ENCODE measurements at regions not wholly inside any gene's neighbourhood (a gene's known extent, or its start where the extent isn't known, plus 50 kb on each side); places are given as distances from the start of the nearest gene placed in this dataset.

- no peak for DNase-seq (ENCODE audit: low spot score)
- intact Hi-C loops (cut with DNase I), result no loop called here
Observed at GRCh38 chr10:9635691-9636090, 1382.0 kb upstream of the CELF2 start.

DNA sequence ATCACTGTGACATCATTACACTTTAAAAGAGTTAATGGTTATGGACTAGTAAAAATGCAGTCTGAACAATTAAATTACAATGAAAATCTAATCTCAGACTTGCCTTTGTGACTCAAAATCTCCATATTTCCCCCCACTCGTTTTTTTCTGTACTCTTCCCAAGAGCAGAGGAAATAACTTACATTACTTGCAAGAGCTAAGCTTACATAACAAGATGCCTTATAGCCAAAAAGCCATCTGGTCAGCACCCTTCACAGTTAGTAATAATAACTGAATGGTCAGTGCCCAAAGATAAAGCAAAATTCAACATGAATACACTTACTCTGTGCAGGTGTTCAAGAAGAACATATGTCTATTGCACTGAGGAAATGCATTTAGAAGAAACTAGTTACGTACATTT is 1381.5 kb upstream of the CELF2 start:
- DNase-seq (ENCODE audit: low spot score), result no peak
- intact Hi-C loops (cut with DNase I), result no loop called here

GRCh38 chr10:9643782-9644181 is 1373.9 kb upstream of the CELF2 start:
- intact Hi-C loops (cut with DNase I), result no loop called here
- no peak for DNase-seq (ENCODE audit: low spot score)

DNA sequence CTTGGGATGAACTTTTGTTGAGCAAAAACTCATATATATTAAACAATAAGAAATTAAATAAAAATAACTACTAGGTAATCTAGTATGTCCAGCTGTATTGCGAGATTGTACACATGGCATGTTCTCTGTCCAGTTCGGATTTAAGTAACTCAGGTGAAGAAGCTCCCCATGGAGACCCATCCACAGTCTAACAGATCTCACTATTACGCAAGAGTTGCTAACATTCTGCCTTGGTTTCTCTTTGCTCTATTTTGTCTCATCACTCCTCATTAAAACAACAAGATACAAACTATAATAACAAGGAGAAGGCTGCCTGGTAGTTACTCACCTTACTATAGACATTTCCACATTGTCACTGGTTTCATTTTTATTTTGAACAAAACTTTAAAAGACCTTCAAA is 1372.3 kb upstream of the CELF2 start:
- no peak for DNase-seq (ENCODE audit: low spot score)
- intact Hi-C loops (cut with DNase I), result no loop called here

GRCh38 chr10:9645928-9646600 is 1371.6 kb upstream of the CELF2 start:
- intact Hi-C loops (cut with DNase I), result no loop called here
- DNase-seq (ENCODE audit: low spot score), result no peak

- DNase-seq (ENCODE audit: low spot score), result no peak
- intact Hi-C loops (cut with DNase I), result no loop called here
Observed at GRCh38 chr10:9654261-9654660, 1363.4 kb upstream of the CELF2 start.

DNA sequence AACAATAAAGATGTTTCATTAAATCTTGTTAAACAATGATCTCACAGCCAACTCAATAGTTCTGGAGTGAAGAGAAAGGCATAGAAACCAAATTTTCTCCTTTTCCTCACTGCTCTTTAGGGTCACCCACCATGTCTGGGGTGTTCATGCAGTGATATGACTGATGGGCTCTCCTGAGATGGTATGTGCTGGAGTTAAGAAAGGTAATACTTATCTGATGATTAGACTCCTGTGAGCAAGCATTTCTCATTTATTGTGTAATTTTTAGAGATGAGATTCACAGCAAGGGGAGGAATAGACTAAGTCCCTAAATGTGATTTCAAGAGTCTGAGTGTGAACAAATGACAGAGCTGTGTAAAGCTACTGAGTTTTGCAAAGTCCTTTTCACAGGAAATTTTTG is 1361.3 kb upstream of the CELF2 start:
- intact Hi-C loops (cut with DNase I), result no loop called here
- no peak for DNase-seq (ENCODE audit: low spot score)

DNA sequence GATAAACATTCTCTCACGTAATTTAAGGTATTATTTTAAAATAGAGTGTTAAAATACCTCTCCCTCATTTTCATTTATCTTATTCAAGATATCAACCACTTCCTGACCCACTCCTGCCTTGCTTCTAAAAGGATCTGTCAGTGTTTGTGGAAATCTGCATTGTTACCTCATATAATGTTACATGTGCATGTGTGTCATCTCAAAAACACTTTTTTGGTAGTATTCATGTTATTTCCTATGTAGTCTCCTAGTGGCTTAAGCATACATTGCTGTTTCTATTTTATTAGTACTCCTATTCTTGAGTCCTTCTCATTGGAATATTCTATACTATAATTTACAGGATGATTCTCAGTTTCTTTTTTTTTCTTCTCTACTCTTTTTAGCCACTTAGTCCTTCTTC is 1360.7 kb upstream of the CELF2 start:
- intact Hi-C loops (cut with DNase I), result no loop called here

DNA sequence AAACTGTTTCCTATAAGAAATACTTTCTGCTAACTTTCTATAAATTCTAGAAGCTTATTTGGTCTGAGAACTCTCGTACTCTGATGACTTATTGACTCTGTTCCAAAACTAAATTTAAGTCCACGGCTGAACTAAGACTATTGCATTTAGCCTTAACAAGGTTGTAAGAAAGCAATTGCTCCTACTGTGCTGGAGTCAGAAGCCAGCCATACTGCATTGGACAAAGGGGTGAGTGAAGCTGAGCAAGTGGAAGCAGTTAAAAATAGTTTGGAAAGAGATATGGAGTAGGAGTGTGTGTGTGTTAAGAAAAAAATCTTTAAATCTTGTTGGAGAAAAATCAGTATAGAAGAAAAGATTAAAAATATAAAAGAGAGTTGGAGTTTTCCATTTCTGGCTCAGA is 1360.1 kb upstream of the CELF2 start:
- no peak for DNase-seq (ENCODE audit: low spot score)
- intact Hi-C loops (cut with DNase I), result no loop called here

More for the DNA sequence above, 1360.7 kb upstream of the CELF2 start:
- DNase-seq (ENCODE audit: low spot score), result no peak

- no peak for DNase-seq (ENCODE audit: low spot score)
- intact Hi-C loops (cut with DNase I), result no loop called here
Observed at GRCh38 chr10:9668411-9668810, 1349.3 kb upstream of the CELF2 start.

DNA sequence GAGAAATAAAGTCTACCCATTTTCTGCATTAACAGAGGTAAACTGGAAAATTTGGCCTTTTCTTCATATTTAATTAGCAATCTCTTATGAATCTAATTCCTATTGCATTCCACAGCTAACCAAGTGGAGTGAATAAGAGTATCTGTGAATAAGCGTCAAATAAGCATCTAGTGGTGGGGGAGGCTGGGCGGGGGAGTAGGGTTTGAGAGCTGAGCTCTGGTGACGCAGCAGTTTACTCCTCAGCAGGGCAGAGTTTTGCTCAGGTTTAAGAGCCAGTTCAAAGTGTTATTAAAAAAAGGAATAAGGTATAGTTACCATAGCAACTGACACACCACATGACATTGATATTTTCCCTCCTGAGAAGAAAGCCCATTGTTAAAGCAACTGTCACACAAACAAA is 1346.8 kb upstream of the CELF2 start:
- intact Hi-C loops (cut with DNase I), result no loop called here
- no peak for DNase-seq (ENCODE audit: low spot score)

DNA sequence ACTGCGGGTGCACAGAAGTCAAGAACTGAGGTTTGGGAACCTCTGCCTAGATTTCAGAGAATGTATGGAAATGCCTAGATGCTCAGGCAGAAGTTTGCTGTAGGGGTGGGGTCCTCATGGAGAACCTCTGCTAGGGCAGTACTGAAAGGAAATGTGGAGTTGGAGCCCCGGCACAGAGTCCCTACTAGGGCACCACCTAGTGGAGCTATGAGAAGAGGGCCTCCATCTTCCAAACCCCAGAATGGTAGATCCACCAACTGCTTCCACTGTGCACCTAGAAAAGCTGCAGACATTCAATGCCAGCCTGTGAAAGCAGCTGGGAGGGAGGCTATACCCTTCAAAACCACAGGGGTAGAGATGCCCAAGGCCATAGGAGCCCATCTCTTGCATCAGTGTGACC is 1336.0 kb upstream of the CELF2 start:
- intact Hi-C loops (cut with DNase I), result no loop called here
- DNase-seq (ENCODE audit: low spot score), result no peak

DNA sequence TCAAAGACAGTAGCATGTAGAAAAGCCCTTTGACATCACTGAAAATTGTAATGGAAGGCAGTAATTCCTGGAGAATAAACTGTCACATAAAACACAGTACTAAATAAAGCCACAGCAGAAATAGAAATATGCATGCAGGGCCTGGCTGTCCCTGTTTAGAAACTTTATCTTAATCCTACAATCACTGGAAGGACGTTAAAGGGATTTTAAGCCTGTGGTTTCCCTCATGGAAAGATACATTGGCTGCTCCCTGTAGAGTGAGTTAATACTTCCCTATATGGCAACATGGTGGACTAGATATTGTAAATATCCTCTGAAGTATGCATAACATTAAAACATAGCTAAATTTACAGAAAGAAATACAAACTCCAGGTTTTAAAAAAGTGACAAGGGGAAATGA is 1334.9 kb upstream of the CELF2 start:
- intact Hi-C loops (cut with DNase I), result no loop called here
- DNase-seq (ENCODE audit: low spot score), result no peak

DNA sequence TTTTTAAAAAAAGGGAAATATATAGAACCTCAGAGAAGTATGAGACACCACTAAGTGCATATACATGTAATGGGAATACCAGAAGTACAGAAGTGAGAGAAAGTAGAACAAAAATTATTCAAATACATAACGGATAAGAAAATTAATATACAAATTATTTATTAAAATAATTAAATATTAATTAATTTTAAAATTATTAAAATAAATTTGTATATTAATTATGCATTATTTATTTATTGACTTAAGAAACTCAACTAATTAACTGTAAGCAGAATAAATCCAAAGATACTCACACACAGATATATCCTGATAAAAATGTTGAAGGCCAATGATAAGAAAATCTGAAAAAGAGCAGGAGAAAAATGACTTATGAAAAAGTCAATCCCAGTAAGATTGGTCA is 1333.5 kb upstream of the CELF2 start:
- intact Hi-C loops (cut with DNase I), result no loop called here
- no peak for DNase-seq (ENCODE audit: low spot score)

- intact Hi-C loops (cut with DNase I), result no loop called here
- no peak for DNase-seq (ENCODE audit: low spot score)
Observed at GRCh38 chr10:9685596-9685995, 1332.1 kb upstream of the CELF2 start.

DNA sequence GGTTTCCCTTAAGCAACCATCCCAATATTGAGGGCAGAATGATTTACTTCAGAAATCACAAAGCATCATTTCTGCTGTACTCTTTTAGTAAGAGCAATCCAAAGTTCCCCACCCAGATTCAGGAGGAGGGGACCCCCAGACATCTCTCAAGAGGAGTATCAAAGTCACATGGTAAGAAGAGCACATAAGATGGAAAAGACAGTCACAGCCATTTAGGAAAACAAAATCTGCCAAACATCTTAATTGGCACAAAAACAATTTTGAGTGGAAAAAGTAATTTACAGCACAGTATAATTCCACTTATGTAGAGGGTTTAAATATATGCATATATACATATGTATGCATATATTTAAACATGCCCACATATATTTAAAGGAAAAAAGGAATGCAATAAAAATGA is 1329.0 kb upstream of the CELF2 start:
- DNase-seq (ENCODE audit: low spot score), result no peak
- intact Hi-C loops (cut with DNase I), result no loop called here

DNA sequence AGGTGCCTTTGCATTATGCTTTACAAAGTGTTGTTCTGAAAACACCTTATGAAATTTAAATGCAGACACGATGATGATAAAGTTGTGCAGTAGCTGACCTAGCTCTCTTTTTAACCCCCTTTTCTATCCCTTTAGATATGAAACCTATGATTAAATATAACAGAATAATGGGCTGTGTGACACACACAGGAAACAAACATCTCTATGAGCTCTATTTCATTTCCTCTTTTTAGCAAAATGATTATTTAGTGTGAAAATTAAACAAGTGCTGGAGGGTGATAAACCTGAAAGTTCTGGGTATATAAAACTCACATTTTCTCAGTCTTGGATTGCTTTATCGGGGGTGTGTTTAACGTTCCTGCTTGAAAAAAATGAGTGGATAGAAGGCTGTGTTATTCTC is 1310.5 kb upstream of the CELF2 start:
- no peak for DNase-seq (ENCODE audit: low spot score)
- intact Hi-C loops (cut with DNase I), result no loop called here

GRCh38 chr10:9709849-9710248 is 1307.8 kb upstream of the CELF2 start:
- intact Hi-C loops (cut with DNase I), result no loop called here
- no peak for DNase-seq (ENCODE audit: low spot score)

- DNase-seq (ENCODE audit: low spot score), result no peak
- intact Hi-C loops (cut with DNase I), result no loop called here
Observed at GRCh38 chr10:9712393-9712792, 1305.3 kb upstream of the CELF2 start.

- DNase-seq (ENCODE audit: low spot score), result no peak
- intact Hi-C loops (cut with DNase I), result no loop called here
Observed at GRCh38 chr10:9719246-9719645, 1298.4 kb upstream of the CELF2 start.

DNA sequence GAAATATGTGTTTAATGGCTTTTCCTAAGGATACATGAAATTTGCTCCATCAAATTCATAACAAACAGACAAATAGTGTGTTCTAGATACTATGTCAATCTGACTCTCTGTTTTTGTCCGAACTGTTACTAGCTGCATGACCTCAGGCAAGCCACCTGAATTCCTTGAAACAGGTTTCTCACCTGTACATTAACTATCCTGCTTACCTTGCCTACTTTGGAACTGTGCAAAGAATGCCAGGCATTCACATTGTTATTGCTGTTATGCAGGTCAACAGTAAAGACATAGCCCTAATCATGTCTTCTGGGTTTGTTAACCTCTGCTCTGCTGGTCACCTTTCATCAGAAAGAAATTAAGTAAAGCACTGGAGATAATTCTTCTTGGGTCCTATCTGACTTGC is 1283.9 kb upstream of the CELF2 start:
- intact Hi-C loops (cut with DNase I), result no loop called here
- no peak for DNase-seq (ENCODE audit: low spot score)

- intact Hi-C loops (cut with DNase I), result no loop called here
- no peak for DNase-seq (ENCODE audit: low spot score)
Observed at GRCh38 chr10:9734218-9734617, 1283.5 kb upstream of the CELF2 start.

Measured in cardiac septum (tissue), 1 donor.